IPS DF 6.9 (cell line): ENCODE measurements at regions not wholly inside any gene's neighbourhood (a gene's known extent, or its start where the extent isn't known, plus 50 kb on each side); places are given as distances from the start of the nearest gene placed in this dataset.

Experiments used
- DNase-seq: peaks from one replicate; pipeline ENCODE4 v3.0.0-alpha.2; 2013; ENCODE audit warnings: low read depth, low spot score
- H3K27ac ChIP-seq: one replicate; pipeline ENCODE4 v1.5.1; 2013; ENCODE audit warnings: low read length, control low read depth
- H3K27me3 ChIP-seq: 2 replicates; pipeline ENCODE4 v1.6.1; 2013; ENCODE audit warnings: mild to moderate bottlenecking, low read length; ENCODE audit not compliant: control insufficient read depth, insufficient read depth
- H3K36me3 ChIP-seq: 2 replicates; pipeline ENCODE4 v1.6.1; 2013; ENCODE audit warnings: low read length; ENCODE audit not compliant: control insufficient read depth, insufficient read depth
- H3K4me1 ChIP-seq: 2 replicates; pipeline ENCODE4 v1.6.1; 2013; ENCODE audit warnings: low read length; ENCODE audit not compliant: control insufficient read depth, insufficient read depth
- H3K4me3 ChIP-seq: 2 replicates; pipeline ENCODE4 v1.5.1; 2013; ENCODE audit warnings: mild to moderate bottlenecking, low read length
- H3K9me3 ChIP-seq: 2 replicates; pipeline ENCODE4 v1.6.1; 2013; ENCODE audit warnings: low read length, inconsistent platforms; ENCODE audit not compliant: control insufficient read depth, insufficient read depth
- WGBS: extraction: QIAGEN DNeasy Blood & Tissue Kit; methylation state at CpG from one replicate; pipeline ENCODE4 v1.1.7; 2013; ENCODE audit warnings: mixed read lengths, missing lambda C conversion rate; ENCODE audit not compliant: insufficient read length, insufficient coverage; 5-methylcytosine and 5-hydroxymethylcytosine counted together

DNA sequence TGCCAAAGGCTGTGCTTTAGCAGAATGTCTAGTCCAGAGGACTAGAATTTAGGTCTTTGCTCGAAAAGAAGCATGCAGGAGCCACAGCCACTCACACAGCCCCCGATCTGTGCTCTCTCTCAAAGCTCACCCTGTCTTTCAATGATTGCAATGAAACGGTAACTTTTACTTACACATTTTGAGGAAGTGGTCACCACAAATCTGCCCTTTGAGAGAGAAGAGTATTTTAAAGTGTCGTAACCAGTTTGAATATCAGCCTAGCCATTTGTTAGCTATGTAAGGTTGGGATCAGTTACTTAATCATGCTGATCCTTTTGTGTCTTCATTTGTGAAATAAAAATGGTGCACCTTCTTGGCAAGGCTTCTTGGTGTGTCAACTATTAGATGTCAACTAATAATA is 209.0 kb downstream of the TFAP2A start:
- no peaks in the 10 kb centered on the region; the same call in 1 of the 2 replicates for H3K4me1 ChIP-seq
- H3K27me3 ChIP-seq = no peaks in the 10 kb centered on the region
- DNase-seq = no peak
- no peaks in the 10 kb centered on the region for H3K36me3 ChIP-seq
- H3K4me3 ChIP-seq = no peak overlapping the region
- H3K27ac ChIP-seq = no peak overlapping the region
- no peaks in the 10 kb centered on the region for H3K9me3 ChIP-seq
- WGBS = no CpG with 5 or more reads among the region's 4 CpGs

DNA sequence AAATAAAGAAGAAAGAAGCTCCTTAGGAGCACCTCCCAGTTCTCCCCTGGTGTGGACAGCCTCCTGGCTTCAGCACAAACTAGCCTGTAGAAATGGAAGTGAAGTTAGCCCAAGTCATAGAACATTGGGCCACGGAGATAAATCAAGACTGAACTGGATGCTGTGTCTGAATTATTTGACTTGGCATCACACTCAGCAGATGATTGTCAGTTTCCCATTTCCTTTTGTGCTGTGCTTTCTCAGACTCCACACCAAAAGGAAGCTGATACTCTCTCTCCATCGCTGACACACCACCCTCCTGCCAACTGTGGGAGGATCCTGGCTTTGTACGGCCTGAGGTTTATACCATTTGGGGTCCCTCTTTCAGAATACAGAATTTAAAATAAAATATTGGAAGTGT is 209.8 kb downstream of the TFAP2A start:
- no peaks in the 10 kb centered on the region for H3K36me3 ChIP-seq

DNA sequence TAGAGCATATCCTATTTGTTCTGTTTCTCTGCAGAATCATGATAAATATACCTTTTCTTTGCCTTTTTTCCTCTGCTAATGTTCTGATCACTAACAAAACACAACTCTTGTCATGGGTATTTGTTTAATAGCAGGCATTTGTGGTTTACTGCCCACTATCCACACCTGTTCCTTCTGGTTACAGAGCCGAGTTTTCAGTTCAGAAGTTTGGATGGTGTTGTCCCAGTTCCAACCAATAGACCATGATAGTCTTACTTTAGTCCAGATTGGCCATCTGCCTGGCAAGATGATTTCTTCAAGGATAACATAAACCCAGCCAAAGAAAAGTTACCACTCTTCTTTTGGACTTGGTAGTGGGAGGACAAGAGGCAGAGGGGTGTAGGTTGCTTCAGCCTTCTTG is 211.2 kb downstream of the TFAP2A start:
- WGBS = no CpG with 5 or more reads among the region's 1 CpG
- Histone ChIP-seq H3K27me3 (no peaks in the 10 kb centered on the region), H3K27ac (no peak overlapping the region), H3K9me3 (no peaks in the 10 kb centered on the region), H3K4me1 (no peaks in the 10 kb centered on the region), H3K4me3 (no peak overlapping the region), H3K36me3 (no peaks in the 10 kb centered on the region)
- DNase-seq = no peak

More for the DNA sequence above, 209.8 kb downstream of the TFAP2A start:
- Histone ChIP-seq H3K9me3 (no peaks in the 10 kb centered on the region), H3K4me1 (no peaks in the 10 kb centered on the region; the same call in 1 of the 2 replicates), H3K4me3 (no peak overlapping the region), H3K27ac (no peak overlapping the region), H3K27me3 (no peaks in the 10 kb centered on the region)
- DNase-seq = no peak
- no CpG with 5 or more reads among the region's 3 CpGs for WGBS

DNA sequence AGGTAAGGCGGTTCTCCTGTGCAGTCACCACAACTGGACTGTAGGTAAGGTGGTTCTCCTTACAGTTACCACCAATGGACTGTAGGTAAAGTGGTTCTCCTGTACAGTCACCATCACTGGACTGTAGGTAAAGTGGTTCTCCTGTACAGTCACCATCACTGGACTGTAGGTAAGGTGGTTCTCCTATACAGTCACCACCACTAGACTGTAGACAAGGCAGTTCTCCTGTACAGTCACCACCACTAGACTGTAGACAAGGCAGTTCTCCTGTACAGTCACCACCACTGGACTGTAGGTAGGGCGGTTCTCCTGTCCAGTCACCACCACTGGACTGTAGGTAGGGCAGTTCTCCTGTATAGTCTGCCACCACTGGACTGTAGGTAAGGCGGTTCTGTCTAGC is 212.3 kb downstream of the TFAP2A start:
- Histone ChIP-seq H3K36me3 (no peaks in the 10 kb centered on the region), H3K27ac (no peak overlapping the region), H3K9me3 (no peaks in the 10 kb centered on the region), H3K4me1 (no peaks in the 10 kb centered on the region), H3K27me3 (no peaks in the 10 kb centered on the region), H3K4me3 (no peak overlapping the region)
- no peak for DNase-seq
- WGBS = no CpG with 5 or more reads among the region's 3 CpGs

DNA sequence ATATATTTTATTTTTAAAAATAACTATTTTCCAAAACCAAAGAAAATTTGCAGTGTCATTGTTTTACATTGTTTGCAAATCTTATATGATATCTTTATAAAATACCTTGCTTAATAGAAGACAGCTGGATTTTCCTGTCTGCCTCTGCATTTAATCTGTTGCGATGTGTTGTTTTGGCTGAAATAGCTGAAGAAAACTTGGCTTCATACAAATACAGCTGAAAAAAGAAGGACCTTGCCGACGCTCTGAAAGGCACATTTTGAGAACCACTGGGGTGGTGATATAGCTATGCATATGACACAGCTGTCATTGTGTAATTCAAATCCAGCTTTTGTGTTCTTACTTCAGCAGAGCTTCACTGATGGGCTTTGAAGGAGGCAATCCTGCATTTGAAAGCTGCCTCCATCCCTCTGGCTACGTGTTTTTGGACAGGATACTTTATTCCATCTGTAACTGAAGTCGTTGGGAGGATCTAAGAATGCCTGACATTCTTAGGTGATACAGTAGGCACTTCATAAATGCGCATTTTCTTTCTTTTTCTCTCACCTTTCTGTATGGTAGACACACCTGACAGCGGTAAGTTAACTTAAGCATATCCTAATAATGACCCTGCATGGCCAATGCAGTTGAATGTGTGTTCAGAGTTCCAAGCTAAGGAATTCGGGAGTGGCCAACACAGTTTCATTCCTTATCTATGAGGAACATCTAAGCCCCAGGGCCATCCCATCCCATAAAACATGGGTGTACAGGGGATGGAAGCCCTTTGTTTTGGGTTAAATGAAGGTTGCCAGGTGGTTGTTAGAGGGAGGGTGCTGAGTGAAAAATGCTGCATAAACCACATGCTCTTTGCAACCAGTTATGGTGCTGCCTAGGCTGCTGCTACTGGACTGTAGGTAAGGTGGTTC is 213.0 kb downstream of the TFAP2A start:
- Histone ChIP-seq H3K27me3 (no peaks in the 10 kb centered on the region), H3K4me1 (no peaks in the 10 kb centered on the region), H3K4me3 (no peak overlapping the region)

DNA sequence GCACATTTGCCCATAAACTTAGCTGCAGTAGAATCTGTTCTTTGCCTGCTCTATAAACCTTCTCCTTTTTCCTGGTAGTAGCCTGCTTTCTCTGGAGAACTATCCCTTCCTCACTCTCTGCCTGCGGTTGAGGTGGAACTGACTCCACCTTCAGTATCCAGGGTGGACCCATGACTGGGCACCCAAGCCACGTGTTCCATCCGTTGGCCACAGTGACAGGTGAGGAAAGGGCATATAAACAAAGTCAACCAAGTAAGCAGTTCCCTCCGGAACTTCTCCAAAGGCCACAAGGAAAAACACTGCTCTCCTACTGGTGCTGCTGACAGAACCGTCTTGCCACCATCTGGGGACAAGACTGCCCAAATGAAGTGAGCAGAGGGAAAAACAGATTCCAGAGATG is 218.8 kb downstream of the TFAP2A start:
- no CpG with 5 or more reads among the region's 5 CpGs for WGBS
- H3K9me3 ChIP-seq = no peaks in the 10 kb centered on the region
- no peak for DNase-seq
- H3K4me1 ChIP-seq = no peaks in the 10 kb centered on the region
- no peaks in the 10 kb centered on the region for H3K27me3 ChIP-seq
- no peak overlapping the region for H3K4me3 ChIP-seq
- H3K36me3 ChIP-seq = no peaks in the 10 kb centered on the region
- H3K27ac ChIP-seq = no peak overlapping the region

More for the DNA sequence above, 213.0 kb downstream of the TFAP2A start:
- H3K9me3 ChIP-seq = no peaks in the 10 kb centered on the region
- H3K36me3 ChIP-seq = no peaks in the 10 kb centered on the region
- H3K27ac ChIP-seq = no peak overlapping the region
- DNase-seq = no peak
- no CpG with 5 or more reads among the region's 8 CpGs for WGBS

DNA sequence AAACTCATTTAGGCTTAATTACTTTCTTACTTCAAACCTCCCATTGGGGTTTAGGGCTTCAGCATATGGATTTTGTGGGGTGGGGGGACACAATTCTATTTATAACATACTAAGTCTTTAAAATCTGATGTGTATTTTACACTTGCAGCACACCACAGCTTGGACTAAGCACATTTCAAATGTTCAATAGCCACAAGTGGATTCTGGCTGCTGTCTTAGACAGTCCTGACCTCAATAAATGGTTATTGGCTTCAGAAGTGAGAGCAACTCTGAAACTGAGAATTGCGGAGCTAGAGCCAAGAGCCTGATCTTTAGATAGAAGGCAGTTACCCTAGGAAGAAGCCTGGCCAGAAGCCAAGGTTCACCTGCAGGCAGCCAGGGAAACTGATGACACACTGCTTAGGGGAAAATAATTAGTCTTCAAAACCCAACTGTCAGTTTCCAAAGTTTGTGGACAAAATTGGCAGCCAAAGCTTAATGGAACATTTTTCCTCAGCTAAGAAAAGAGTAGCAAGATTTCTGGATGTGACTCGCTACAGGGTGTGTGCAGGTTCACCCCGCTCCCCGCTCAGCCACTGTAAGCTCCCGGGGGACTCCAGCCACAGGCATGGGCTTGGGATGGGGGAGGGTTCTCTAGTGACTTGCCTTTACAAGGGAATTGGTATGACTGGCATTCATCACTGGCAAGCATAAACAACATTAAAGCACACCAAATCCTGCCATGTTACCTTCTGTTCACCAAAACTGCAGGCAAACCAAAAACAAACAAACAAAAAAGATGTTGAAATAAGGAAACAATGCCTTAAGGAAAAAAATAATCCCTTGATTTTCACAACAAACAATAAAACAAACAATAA is 219.8 kb downstream of the TFAP2A start:
- no peak for DNase-seq
- Histone ChIP-seq H3K4me3 (no peak overlapping the region), H3K9me3 (no peaks in the 10 kb centered on the region), H3K27ac (no peak overlapping the region), H3K27me3 (no peaks in the 10 kb centered on the region), H3K36me3 (no peaks in the 10 kb centered on the region), H3K4me1 (no peaks in the 10 kb centered on the region)
- no CpG with 5 or more reads among the region's 5 CpGs for WGBS

DNA sequence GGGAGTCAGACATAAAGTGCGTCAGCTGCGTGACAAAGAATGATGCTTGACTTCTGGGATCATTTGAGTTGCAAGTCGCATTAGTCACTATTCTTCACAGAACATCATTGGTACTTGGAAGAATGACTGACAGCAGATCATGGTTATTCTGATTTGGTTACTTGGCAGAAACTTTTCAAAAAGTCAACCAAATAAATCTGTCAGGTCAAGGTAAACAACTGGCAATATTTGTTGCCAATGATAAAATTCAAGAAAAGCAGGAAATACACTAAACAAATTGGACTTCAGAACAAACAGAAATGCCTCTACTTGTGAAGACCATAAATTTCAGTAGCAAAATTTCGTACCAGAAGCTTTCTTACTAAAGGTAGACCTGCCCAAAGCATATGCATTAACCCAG is 221.6 kb downstream of the TFAP2A start:
- no CpG with 5 or more reads among the region's 4 CpGs for WGBS
- H3K27ac ChIP-seq = no peak overlapping the region
- no peak for DNase-seq

DNA sequence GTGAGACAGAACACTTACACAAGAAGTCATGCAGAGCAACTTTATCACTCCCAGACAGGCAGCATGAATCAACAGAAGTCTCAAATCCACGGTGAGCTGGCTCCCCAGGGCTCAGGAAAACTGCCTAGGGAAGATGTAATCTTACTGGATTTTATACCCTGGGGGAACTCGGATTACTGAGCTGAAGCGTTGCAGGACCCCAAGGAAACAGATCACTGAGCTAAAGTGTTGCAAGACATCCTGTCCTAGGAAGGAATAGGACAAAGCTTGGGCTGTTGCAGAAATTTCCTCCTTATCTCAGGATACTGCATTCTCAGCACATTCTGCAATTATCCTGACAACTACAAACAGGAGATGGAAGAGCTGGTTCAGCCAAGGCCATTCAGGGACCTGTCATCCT is 224.8 kb downstream of the TFAP2A start:
- DNase-seq = no peak
- Histone ChIP-seq H3K27me3 (no peaks in the 10 kb centered on the region), H3K9me3 (no peaks in the 10 kb centered on the region), H3K4me1 (no peaks in the 10 kb centered on the region), H3K27ac (no peak overlapping the region), H3K4me3 (no peak overlapping the region), H3K36me3 (no peaks in the 10 kb centered on the region)
- no CpG with 5 or more reads among the region's 3 CpGs for WGBS

More for the DNA sequence above, 221.6 kb downstream of the TFAP2A start:
- Histone ChIP-seq H3K27me3 (no peaks in the 10 kb centered on the region), H3K4me1 (no peaks in the 10 kb centered on the region), H3K4me3 (no peak overlapping the region), H3K9me3 (no peaks in the 10 kb centered on the region), H3K36me3 (no peaks in the 10 kb centered on the region)

DNA sequence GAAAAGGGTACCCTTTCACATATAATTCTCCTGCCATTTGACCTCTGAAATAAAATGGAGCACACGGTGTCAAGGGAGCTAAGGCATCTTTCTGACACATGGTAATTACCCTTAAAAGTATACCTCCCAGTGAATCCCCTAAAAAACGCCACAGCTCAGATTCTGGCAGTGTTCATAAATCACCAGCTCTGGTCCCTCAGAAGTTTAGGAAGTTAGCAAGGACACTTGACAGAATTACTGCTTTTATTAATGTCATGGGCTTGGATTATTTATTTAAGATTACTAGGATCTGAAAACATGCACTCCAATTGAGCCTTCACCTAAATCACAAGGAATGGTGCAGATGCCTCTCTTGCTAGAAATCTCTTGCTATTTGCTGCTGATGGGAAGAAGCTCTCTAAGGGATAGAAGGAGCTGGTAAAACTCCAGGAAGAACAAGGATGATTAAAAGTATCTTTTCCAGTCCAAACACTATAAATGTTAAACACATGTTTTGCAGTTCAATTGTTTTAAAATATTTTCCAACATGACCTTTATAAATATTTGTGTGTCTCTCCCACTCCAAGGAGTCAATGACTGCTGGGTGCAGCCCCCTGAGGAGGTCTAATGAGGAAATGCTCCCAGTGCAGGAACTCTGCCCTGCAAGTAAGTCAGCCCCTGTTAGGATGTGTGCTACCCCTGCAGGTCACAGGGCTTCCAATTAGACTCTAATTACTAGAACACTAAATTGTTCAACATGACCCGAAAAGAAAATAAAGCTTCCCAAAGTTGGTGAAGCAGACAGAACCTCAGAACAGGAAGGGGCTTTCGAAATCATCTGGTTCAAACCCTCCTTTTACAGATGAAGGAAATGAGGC is 230.3 kb downstream of the TFAP2A start:
- Histone ChIP-seq H3K4me1 (no peaks in the 10 kb centered on the region), H3K27ac (no peak overlapping the region), H3K4me3 (no peak overlapping the region), H3K27me3 (no peaks in the 10 kb centered on the region), H3K9me3 (no peaks in the 10 kb centered on the region), H3K36me3 (no peaks in the 10 kb centered on the region)
- no CpG with 5 or more reads among the region's 4 CpGs for WGBS
- DNase-seq = no peak
